Large intestine (tissue), 3 donors: ENCODE measurements at regions not wholly inside any gene's neighbourhood (a gene's known extent, or its start where the extent isn't known, plus 50 kb on each side); places are given as distances from the start of the nearest gene placed in this dataset.
A peak's percentile ranks its signal among the peaks of the same experiment; 100 is the strongest.

Source experiments
- DNase-seq, 2 donors: peaks; one replicate each; pipeline versions ENCODE4 v3.0.0 to v3.0.0-alpha.2; 2013
- H3K27ac ChIP-seq: one replicate; pipeline ENCODE4 v1.5.1; 2013; ENCODE audit warnings: low read length
- H3K27me3 ChIP-seq: 2 replicates; pipeline ENCODE4 v1.6.1; 2013; ENCODE audit warnings: low read length; ENCODE audit not compliant: control insufficient read depth, insufficient read depth
- H3K36me3 ChIP-seq: 2 replicates; pipeline ENCODE4 v1.6.1; 2013; ENCODE audit warnings: low read length; ENCODE audit not compliant: control insufficient read depth, insufficient read depth
- H3K4me1 ChIP-seq: one replicate; pipeline ENCODE4 v1.6.1; 2013; ENCODE audit warnings: low read length; ENCODE audit not compliant: control insufficient read depth, insufficient read depth
- H3K4me3 ChIP-seq: one replicate; pipeline ENCODE4 v1.5.1; 2013; ENCODE audit warnings: low read length
- H3K9me3 ChIP-seq: one replicate; pipeline ENCODE4 v1.6.1; 2013; ENCODE audit warnings: mild to moderate bottlenecking, low read depth, low read length, moderate library complexity; ENCODE audit not compliant: control insufficient read depth
- WGBS: methylation state at CpG from one replicate; pipeline ENCODE4 v1.1.5; 2013; ENCODE audit warnings: low lambda C conversion rate; ENCODE audit not compliant: insufficient coverage; 5-methylcytosine and 5-hydroxymethylcytosine counted together

DNA sequence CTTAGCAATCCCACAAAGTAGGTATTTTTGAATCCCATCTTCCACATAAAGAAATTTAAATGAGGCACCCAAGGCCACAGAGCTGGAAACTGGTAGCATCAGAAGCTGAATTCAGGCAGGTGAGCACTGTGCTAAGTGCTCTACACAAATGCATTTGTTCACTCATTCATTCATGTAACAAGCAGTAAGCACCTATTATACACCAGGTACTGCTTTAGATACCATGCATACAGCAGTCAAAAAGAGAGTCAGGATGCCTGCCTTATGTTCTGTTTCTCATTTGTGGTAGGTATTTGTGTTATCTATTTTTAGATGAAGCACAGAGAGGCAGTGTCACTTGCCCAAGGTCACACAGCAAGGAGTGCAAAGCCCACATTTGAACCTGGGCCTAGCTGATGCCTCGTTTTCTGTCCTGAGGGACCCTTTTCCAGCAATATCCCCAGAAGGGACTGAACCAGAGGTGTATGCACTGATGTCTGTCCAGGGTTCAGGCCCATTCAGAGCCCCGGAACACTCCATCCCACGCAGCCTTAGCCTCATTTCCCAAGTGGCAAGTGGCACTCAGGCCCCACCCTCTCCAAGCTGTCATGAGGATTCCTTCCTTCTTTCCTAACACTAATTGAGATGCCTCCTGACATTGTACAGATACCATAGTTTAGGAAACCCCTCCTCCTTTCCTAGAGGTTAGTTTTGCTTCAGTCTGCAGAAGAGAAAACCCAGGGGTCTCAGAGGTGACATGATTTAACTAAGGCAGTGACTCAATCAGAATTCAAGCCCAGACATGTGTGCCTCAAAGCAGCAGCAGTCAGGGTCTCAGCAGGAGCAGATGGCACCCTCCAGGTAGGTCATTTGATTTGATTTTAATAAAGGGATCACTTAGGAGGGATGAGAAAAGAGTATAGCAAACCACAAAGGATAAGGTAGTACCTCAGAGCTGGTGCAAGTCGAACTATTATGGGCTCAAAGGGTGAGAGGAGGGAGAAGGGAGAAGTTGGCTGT, 61.2 kb upstream of the SIRPA start:
- no peak overlapping the region for H3K4me3 ChIP-seq
- no CpG with 5 or more reads among the region's 4 CpGs for WGBS
- H3K27me3 ChIP-seq = no peaks in the 10 kb centered on the region
- DNase-seq = no peak
- H3K4me1 ChIP-seq = peaks cover 13% of the 10 kb centered on the region
- no peaks in the 10 kb centered on the region for H3K36me3 ChIP-seq
- no peak overlapping the region for H3K27ac ChIP-seq
- no peaks in the 10 kb centered on the region for H3K9me3 ChIP-seq

DNA sequence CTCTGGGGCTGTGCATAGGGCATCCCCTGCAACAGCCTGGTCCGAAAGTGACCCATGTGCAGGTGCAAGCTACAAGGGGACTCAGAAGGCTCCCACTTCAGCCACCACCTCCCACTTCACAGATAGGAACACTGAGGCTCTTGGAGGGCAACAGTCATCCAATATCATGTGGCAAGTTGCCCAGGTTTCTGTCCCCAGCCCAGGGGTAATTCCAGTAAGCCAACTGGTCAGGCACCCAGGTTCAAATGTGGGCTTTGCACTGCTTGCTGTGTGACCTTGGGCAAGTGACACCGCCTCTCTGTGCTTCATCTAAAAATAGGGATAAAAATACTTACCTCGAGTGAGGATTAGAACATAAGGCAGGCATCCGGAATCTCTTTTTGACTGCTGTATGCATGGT, 62.0 kb upstream of the SIRPA start:
- Histone ChIP-seq H3K27ac (no peak overlapping the region), H3K36me3 (no peaks in the 10 kb centered on the region), H3K9me3 (no peaks in the 10 kb centered on the region), H3K4me3 (no peak overlapping the region), H3K4me1 (peaks cover 9% of the 10 kb centered on the region), H3K27me3 (no peaks in the 10 kb centered on the region)
- 90% methylated on average over 2 of the region's 4 CpGs for WGBS
- DNase-seq = no peak

DNA sequence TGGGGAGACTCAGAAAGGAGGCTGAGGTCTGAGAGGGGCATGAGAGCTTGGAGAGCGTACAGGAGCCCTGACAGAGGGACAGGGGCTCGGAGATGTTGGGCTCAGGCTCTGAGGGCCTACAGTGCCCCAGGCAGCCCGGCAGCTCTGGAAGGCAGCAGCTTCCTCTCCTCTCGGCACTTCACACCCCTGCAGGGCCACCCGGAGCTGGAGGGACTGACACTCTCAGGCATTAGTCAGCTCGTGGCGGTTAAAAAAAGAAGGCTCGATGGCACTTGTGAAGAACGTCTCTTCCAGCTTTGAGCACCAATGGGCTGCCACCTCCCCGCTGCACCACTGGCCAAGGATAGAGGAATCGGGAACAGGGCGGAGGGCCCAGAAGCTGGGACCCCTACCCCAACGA, 62.6 kb upstream of the SIRPA start:
- Histone ChIP-seq H3K4me3 (no peak overlapping the region), H3K9me3 (no peaks in the 10 kb centered on the region), H3K4me1 (peaks cover 13% of the 10 kb centered on the region), H3K36me3 (no peaks in the 10 kb centered on the region), H3K27ac (no peak overlapping the region), H3K27me3 (no peaks in the 10 kb centered on the region)
- WGBS = no CpG with 5 or more reads among the region's 13 CpGs
- DNase-seq = no peak

DNA sequence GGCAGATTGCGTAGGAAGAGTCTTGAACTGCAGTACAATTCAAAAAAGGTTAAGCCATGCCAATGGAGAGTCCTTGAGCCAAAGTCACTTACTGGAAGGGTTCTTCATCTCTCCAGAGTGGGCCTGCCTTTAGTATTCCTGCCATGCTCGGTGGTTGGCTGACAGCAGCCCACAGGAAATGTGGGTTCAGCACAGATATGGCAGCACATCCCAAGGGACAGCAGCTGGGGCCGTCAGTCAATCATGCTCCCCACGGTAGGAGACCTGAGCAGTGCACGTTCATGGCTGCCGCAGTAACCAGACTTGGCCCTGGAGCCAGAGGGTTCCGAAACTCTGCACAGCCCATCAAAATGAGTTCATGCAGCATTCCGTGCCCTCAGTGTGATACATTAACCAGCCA, 63.6 kb upstream of the SIRPA start:
- DNase-seq = no peak
- H3K36me3 ChIP-seq = no peaks in the 10 kb centered on the region
- no peak overlapping the region for H3K4me3 ChIP-seq
- H3K4me1 ChIP-seq = peaks cover 13% of the 10 kb centered on the region
- H3K27ac ChIP-seq = no peak overlapping the region
- H3K9me3 ChIP-seq = no peaks in the 10 kb centered on the region
- no CpG with 5 or more reads among the region's 8 CpGs for WGBS
- H3K27me3 ChIP-seq = no peaks in the 10 kb centered on the region

DNA sequence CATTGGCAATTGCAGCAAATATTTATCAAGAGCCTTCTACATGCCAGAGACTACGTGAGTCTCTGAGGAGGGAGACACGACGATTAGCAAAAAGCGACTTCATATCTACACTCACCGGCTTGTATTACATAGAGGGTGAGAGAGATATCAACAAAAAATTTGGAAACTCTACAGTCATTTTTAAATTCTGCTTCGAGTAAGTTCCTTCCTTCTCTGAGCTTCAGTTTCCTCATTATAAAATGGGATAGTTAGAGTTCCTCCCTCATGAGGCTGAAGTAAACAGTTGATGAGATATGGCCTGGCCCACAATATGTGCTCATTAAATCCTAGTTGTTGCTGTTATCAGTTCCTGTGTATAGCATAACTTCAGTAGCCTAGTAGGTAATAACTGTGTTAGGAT, 64.1 kb upstream of the SIRPA start:
- no peak overlapping the region for H3K27ac ChIP-seq
- no peak for DNase-seq
- WGBS = 77% methylated on average over 4 of the region's 6 CpGs

DNA sequence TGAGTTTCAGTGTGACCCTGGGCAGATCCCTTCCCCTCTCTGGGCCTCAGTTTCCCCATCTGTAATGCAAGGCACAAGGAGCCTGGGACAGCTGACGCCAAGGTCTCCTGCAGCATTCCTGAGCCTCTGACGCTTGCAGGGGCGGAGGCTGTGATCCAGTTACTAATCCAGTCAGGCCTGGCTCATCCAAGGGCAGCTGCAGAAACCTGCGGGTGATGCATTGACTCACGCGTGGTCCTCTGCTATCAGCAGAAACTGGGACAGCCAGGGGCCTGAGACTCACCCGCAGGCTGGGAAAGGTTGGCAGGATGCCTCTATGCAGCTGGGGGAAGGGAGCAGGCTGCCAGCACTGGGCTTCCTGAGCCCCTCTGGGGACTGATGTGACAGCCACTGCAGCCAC, 65.0 kb upstream of the SIRPA start:
- Histone ChIP-seq H3K27me3 (no peaks in the 10 kb centered on the region), H3K4me1 (peaks cover 10% of the 10 kb centered on the region), H3K36me3 (no peaks in the 10 kb centered on the region), H3K4me3 (no peak overlapping the region), H3K27ac (no peak overlapping the region), H3K9me3 (no peaks in the 10 kb centered on the region)
- no CpG with 5 or more reads among the region's 7 CpGs for WGBS
- DNase-seq = peak in 1 of 2 donors; percentile 26

More for the DNA sequence above, 64.1 kb upstream of the SIRPA start:
- H3K36me3 ChIP-seq = no peaks in the 10 kb centered on the region
- H3K4me1 ChIP-seq = peaks cover 13% of the 10 kb centered on the region
- H3K27me3 ChIP-seq = no peaks in the 10 kb centered on the region
- H3K4me3 ChIP-seq = no peak overlapping the region
- H3K9me3 ChIP-seq = no peaks in the 10 kb centered on the region

DNA sequence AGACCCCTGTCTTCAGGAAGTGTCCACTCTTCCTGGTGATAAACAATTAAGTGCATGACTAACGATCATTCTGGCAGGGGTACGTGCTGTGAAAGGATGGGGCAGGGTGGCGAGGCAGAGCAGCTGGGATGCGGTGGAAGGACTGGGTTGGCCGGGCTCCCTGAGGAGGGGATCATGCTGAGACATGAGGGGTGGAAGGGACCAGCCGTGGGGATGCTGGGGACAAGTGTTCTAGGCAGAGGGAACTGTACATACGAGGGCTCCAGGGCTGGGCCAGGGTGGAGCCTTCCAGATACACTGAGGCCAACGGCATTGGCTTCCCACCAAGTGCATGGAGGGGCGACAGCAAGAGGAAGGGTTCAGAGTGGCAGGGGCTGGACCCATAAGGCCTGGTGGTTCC, 65.7 kb upstream of the SIRPA start:
- no peak for DNase-seq
- no peak overlapping the region for H3K4me3 ChIP-seq
- no peak overlapping the region for H3K27ac ChIP-seq
- H3K27me3 ChIP-seq = no peaks in the 10 kb centered on the region
- H3K4me1 ChIP-seq = peaks cover 4% of the 10 kb centered on the region
- no CpG with 5 or more reads among the region's 9 CpGs for WGBS
- H3K36me3 ChIP-seq = no peaks in the 10 kb centered on the region
- no peaks in the 10 kb centered on the region for H3K9me3 ChIP-seq

DNA sequence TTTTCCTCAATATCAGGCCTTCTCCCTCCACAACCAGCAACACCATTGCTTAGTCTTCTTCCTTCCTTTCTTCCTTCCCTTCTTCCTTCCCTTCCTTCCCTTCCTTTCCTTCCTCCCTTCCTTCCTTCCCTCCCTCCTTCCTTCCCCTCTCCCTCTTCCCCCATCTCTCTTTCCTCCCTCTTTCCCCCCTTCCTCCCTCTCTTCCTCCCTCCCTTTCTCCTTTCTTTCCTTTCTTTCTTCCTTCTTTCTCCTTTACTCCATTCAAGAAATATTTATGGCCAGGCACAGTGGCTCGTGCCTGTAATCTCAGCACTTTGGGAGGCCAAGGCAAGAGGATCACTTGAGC, 66.4 kb upstream of the SIRPA start:
- Histone ChIP-seq H3K4me1 (peaks cover 4% of the 10 kb centered on the region), H3K9me3 (peaks cover under 1% of the 10 kb centered on the region), H3K27me3 (no peaks in the 10 kb centered on the region), H3K27ac (peak overlapping the region; percentile 59), H3K4me3 (no peak overlapping the region), H3K36me3 (no peaks in the 10 kb centered on the region)
- DNase-seq = no peak
- no CpG with 5 or more reads among the region's 1 CpG for WGBS

DNA sequence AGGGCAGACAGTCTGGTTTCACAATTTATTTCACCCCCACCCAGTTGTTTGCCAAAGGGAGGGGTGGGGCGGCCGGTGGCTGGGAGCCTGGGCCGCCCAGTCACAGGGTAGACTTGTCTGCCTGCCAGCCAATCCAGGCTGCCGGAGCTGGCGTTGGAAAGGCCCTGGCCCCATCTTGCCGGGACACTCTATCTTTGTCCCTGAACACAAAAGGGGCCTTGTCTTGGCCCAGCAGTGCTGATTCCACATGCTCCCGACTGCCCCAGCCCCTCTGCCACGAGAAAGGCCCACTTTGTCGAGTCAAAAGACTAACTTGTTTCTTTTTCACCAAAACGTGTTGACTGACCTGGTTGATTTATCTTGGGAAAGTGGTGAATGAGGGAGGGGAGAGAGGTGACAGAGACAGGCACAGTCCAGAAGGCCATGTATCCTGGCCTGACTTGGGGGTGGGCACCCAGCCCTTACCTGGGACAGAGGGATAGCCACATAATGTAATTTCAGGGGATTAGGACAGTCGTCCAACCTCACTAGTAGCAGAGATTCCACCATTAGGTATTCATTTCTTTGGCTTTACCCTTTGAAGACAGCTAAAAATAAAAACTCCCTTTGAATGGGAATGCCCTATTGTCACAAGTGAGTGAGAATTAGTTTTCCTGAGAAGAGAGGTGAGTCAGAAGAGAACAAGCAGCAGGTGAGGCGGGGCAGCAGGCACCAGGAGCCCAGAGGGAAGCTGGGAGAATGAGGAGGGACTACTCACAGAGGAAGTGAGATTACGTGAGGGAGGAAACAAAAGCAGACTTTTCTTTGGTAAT, 67.0 kb upstream of the SIRPA start:
- H3K9me3 ChIP-seq = peaks cover 5% of the 10 kb centered on the region
- H3K36me3 ChIP-seq = no peaks in the 10 kb centered on the region
- no CpG with 5 or more reads among the region's 13 CpGs for WGBS
- DNase-seq = peak in 1 of 2 donors; percentile 61
- no peak overlapping the region for H3K4me3 ChIP-seq
- H3K4me1 ChIP-seq = peaks cover 4% of the 10 kb centered on the region
- peak overlapping the region; percentile 59 for H3K27ac ChIP-seq
- H3K27me3 ChIP-seq = no peaks in the 10 kb centered on the region

DNA sequence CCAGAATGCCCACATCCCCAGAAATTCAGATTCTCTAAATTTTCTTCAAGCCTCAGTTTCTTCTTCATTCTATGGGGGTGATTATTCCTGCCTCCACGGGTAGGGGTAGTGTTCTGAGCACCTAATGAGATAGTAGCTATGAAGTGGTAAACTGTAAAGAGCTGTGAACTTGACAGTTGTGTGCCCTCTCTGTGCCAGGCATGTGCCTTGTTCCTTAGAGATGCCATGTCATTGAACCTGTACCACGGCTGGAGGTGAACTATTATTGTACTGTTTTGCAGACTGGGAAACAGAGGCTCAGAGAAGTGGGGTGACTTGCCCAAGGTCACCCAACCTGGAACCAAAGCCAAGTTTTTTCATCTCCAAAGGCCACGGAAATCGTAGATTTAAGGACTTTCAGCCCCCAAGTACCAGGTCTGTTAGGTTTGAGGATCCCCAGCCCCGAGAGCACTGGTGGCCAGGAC, 67.7 kb upstream of the SIRPA start:
- Histone ChIP-seq H3K9me3 (peaks cover 7% of the 10 kb centered on the region), H3K27me3 (no peaks in the 10 kb centered on the region), H3K27ac (no peak overlapping the region), H3K4me3 (no peak overlapping the region), H3K36me3 (no peaks in the 10 kb centered on the region), H3K4me1 (peaks cover 4% of the 10 kb centered on the region)
- WGBS = no CpG with 5 or more reads among the region's 5 CpGs
- DNase-seq = no peak
